Astrocyte (in vitro differentiated cells and primary cell): ENCODE measurements at regions not wholly inside any gene's neighbourhood (a gene's known extent, or its start where the extent isn't known, plus 50 kb on each side); places are given as distances from the start of the nearest gene placed in this dataset.

Experiments
- DNase-seq: peaks from one replicate; pipeline ENCODE4 v3.0.0-alpha.2; 2010; ENCODE audit warnings: low read depth
- FAIRE-seq: peaks from 2 replicates; lab custom pipeline; 2011; peaks lifted over from hg19 to GRCh38; lab: Jason Lieb, UNC
- H2AFZ ChIP-seq: 2 replicates; pipeline ENCODE4 v1.6.0; 2012; ENCODE audit warnings: low read depth, low read length, inconsistent platforms
- H3K27ac ChIP-seq: 2 replicates; pipeline ENCODE4 v1.5.1; 2011; ENCODE audit warnings: low read depth, low read length, inconsistent platforms
- H3K27me3 ChIP-seq: 2 replicates; pipeline ENCODE4 v1.6.0; 2011; ENCODE audit warnings: low read length, inconsistent platforms; ENCODE audit not compliant: insufficient read depth
- H3K36me3 ChIP-seq: 2 replicates; pipeline ENCODE4 v1.5.1; 2011; ENCODE audit warnings: low read length, inconsistent platforms; ENCODE audit not compliant: insufficient read depth
- H3K4me1 ChIP-seq: 2 replicates; pipeline ENCODE4 v1.5.1; 2011; ENCODE audit warnings: low read length, inconsistent platforms; ENCODE audit not compliant: insufficient read depth
- H3K4me2 ChIP-seq: 2 replicates; pipeline ENCODE4 v1.6.0; 2012; ENCODE audit warnings: low read length, inconsistent platforms
- H3K4me3 ChIP-seq: 2 replicates; pipeline ENCODE4 v1.5.1; 2011; ENCODE audit warnings: low read depth, mild to moderate bottlenecking, low read length, inconsistent platforms; ENCODE audit not compliant: insufficient read depth
- H3K79me2 ChIP-seq: 2 replicates; pipeline ENCODE4 v1.6.0; 2012; ENCODE audit warnings: mild to moderate bottlenecking, low read length, inconsistent platforms; ENCODE audit not compliant: insufficient read depth
- H3K9ac ChIP-seq: 2 replicates; pipeline ENCODE4 v1.6.0; 2012; ENCODE audit warnings: mild to moderate bottlenecking, low read length, inconsistent platforms
- H3K9me3 ChIP-seq: 2 replicates; pipeline ENCODE4 v1.5.1; 2012; ENCODE audit warnings: low read depth, mild to moderate bottlenecking, low read length, inconsistent platforms; ENCODE audit not compliant: insufficient read depth
- H4K20me1 ChIP-seq: 2 replicates; pipeline ENCODE4 v1.6.0; 2012; ENCODE audit warnings: low read length, inconsistent platforms; ENCODE audit not compliant: insufficient read depth
- H3K27ac Mint-ChIP-seq: one replicate; pipeline ENCODE4 v1.8.0; 2021; ENCODE audit warnings: mild to moderate bottlenecking, mixed read lengths; ENCODE audit not compliant: unreplicated experiment
- H3K27me3 Mint-ChIP-seq: one replicate; pipeline ENCODE4 v1.8.0; 2021; ENCODE audit warnings: low read depth, mixed read lengths; ENCODE audit not compliant: unreplicated experiment
- H3K36me3 Mint-ChIP-seq: one replicate; pipeline ENCODE4 v1.8.0; 2021; ENCODE audit warnings: low read depth, mixed read lengths; ENCODE audit not compliant: unreplicated experiment
- H3K4me1 Mint-ChIP-seq: one replicate; pipeline ENCODE4 v1.8.0; 2021; ENCODE audit warnings: low read depth, mixed read lengths; ENCODE audit not compliant: unreplicated experiment
- H3K4me3 Mint-ChIP-seq: one replicate; pipeline ENCODE4 v1.8.0; 2021; ENCODE audit warnings: mild to moderate bottlenecking, moderate library complexity, mixed read lengths; ENCODE audit not compliant: unreplicated experiment
- H3K9me3 Mint-ChIP-seq: one replicate; pipeline ENCODE4 v1.8.0; 2021; ENCODE audit warnings: mild to moderate bottlenecking, mixed read lengths; ENCODE audit not compliant: unreplicated experiment
- EZH2 ChIP-seq: IDR thresholded peaks from 2 replicates; pipeline ENCODE4 v1.6.1; 2012; ENCODE audit warnings: mild to moderate bottlenecking, low read length, inconsistent platforms; ENCODE audit not compliant: insufficient read depth
- TF ChIP-seq, protein P1 (sequence below): IDR thresholded peaks from 2 replicates; pipeline ENCODE4 v1.5.1; 2011; ENCODE audit warnings: low read depth, mild to moderate bottlenecking, inconsistent platforms, low read length, moderate library complexity; ENCODE audit not compliant: insufficient read depth

DNA sequence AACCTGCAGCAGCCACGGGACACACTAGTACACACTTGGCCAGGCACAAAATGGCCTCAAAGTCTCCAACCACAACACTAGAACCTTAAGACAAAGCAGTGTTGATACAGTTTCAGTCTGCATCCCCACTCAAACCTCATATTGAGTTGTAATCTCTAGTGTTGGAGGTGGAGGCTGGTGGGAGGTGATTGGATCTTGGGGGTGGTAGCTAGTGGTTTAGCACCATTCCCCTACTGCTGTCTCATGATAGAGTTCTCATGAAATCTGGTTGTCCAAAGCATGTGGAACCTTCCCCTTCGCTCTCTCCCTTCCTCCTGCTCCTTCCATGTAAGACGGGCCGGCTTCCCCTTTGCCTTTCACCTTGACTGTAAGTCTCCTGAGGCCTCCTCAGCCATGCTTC lies 638.7 kb downstream of the UQCRFS1 start:
- TF ChIP-seq, protein P1, sequence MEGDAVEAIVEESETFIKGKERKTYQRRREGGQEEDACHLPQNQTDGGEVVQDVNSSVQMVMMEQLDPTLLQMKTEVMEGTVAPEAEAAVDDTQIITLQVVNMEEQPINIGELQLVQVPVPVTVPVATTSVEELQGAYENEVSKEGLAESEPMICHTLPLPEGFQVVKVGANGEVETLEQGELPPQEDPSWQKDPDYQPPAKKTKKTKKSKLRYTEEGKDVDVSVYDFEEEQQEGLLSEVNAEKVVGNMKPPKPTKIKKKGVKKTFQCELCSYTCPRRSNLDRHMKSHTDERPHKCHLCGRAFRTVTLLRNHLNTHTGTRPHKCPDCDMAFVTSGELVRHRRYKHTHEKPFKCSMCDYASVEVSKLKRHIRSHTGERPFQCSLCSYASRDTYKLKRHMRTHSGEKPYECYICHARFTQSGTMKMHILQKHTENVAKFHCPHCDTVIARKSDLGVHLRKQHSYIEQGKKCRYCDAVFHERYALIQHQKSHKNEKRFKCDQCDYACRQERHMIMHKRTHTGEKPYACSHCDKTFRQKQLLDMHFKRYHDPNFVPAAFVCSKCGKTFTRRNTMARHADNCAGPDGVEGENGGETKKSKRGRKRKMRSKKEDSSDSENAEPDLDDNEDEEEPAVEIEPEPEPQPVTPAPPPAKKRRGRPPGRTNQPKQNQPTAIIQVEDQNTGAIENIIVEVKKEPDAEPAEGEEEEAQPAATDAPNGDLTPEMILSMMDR, result no peak
- TF ChIP-seq EZH2, result no peak
- no peak overlapping the region for H3K4me3 Mint-ChIP-seq
- Histone ChIP-seq H4K20me1 (no peaks in the 10 kb centered on the region), H3K9ac (no peak overlapping the region), H3K4me2 (no peak overlapping the region), H3K27ac (no peak overlapping the region), H2AFZ (no peak overlapping the region), H3K79me2 (no peaks in the 10 kb centered on the region), H3K27me3 (no peaks in the 10 kb centered on the region), H3K36me3 (no peaks in the 10 kb centered on the region), H3K4me3 (no peak overlapping the region), H3K4me1 (no peaks in the 10 kb centered on the region), H3K9me3 (peaks cover 6% of the 10 kb centered on the region)
- DNase-seq (no peak), FAIRE-seq (no peak)
- no peaks in the 10 kb centered on the region for H3K9me3 Mint-ChIP-seq
- no peaks in the 10 kb centered on the region for H3K4me1 Mint-ChIP-seq
- no peaks in the 10 kb centered on the region for H3K36me3 Mint-ChIP-seq
- H3K27me3 Mint-ChIP-seq, result peaks cover 11% of the 10 kb centered on the region
- H3K27ac Mint-ChIP-seq, result no peak overlapping the region

DNA sequence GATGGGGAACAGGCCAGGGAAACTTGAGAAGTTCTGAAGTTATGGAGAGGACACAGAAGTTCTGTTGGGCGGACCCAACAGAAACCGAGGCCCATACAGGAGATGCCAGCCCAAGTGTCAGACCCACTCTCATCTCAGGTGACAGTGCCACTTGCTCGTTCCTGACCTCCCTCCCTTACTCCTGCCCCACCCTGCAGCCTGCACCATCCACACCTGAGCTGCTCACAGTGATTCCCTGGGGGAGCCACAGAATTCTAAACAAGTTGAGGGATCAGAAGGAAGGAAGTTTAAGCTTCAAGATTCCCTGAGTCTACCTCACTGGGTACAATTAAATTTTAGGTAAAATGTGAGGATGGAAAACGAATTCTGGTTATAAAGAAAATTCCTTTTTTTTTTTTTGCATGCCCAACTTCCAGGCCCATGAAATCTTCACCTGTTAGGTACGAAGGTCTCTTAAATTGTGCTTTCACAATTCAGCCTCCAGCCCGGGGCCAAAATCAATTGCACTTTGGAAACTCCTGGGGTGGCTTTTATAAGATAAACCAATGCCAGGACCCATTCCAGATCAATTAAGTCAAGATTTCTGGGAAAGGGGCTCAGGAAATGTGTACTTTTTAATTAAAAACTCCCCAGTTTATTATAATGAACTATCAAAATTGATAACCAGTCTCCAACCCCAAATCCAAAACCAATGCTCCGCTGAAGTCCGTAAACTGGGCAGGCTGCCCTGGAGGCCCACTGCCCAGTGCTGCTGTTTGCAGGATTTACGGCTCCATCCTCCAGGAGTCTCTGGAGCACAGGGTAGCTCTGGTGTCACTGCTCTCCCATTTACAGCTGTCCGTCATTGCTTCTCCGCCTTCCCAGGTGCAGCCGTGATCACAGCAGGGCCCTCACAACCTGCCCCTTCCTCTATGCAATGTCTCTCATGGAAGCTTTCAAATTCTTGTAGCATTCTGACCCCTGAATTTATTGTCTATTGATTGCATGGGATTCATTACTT lies 643.5 kb downstream of the UQCRFS1 start:
- Histone ChIP-seq H3K4me1 (no peaks in the 10 kb centered on the region), H3K4me3 (no peak overlapping the region), H3K4me2 (no peak overlapping the region), H2AFZ (no peak overlapping the region), H3K36me3 (no peaks in the 10 kb centered on the region), H3K27me3 (no peaks in the 10 kb centered on the region), H3K9ac (no peak overlapping the region), H3K9me3 (no peaks in the 10 kb centered on the region), H3K79me2 (no peaks in the 10 kb centered on the region), H3K27ac (no peak overlapping the region), H4K20me1 (no peaks in the 10 kb centered on the region)
- Mint-ChIP-seq H3K4me3 (no peak overlapping the region), H3K27me3 (peaks cover 16% of the 10 kb centered on the region), H3K36me3 (no peaks in the 10 kb centered on the region), H3K4me1 (no peaks in the 10 kb centered on the region), H3K9me3 (peaks cover 2% of the 10 kb centered on the region), H3K27ac (no peak overlapping the region)
- TF ChIP-seq, protein P1, result no peak
- no peak for TF ChIP-seq EZH2
- no peak for FAIRE-seq
- no peak for DNase-seq

DNA sequence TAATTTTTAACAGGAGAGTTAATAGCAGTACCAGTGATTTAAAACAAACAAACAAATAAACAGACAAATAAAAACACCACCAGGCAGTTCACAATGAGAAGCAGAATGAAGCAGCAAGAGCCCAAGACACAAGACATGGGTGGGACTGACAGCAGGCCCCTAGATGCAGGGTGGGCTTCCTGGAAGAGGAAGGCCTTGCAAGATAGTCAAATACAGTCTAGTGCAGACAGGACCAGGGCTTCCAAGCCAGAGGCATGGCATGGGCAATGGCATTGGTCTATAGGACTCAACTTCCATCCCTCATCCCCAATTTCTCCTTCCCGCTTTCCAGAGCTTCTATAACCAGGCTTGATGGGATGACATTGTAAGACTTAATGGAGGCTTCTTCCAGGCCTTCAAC lies 645.1 kb downstream of the UQCRFS1 start:
- H3K9ac ChIP-seq, result no peak overlapping the region
- no peaks in the 10 kb centered on the region for H3K27me3 ChIP-seq
- FAIRE-seq (no peak), DNase-seq (no peak)
- TF ChIP-seq, protein P1, result no peak
- TF ChIP-seq EZH2, result no peak
- no peak overlapping the region for H3K4me3 ChIP-seq
- Mint-ChIP-seq H3K27ac (no peak overlapping the region), H3K36me3 (no peaks in the 10 kb centered on the region), H3K9me3 (peaks cover 8% of the 10 kb centered on the region), H3K4me3 (no peak overlapping the region), H3K27me3 (peaks cover 17% of the 10 kb centered on the region), H3K4me1 (no peaks in the 10 kb centered on the region)
- H2AFZ ChIP-seq, result no peak overlapping the region
- H3K4me1 ChIP-seq, result no peaks in the 10 kb centered on the region
- no peaks in the 10 kb centered on the region for H3K79me2 ChIP-seq
- H3K36me3 ChIP-seq, result no peaks in the 10 kb centered on the region
- H3K4me2 ChIP-seq, result no peak overlapping the region
- no peaks in the 10 kb centered on the region for H3K9me3 ChIP-seq
- H3K27ac ChIP-seq, result no peak overlapping the region
- no peaks in the 10 kb centered on the region for H4K20me1 ChIP-seq
